ENCODE measurements at regions not wholly inside any gene's neighbourhood (a gene's known extent, or its start where the extent isn't known, plus 50 kb on each side); places are given as distances from the start of the nearest gene placed in this dataset.

- no peak for TF ChIP-seq CTCF (IDR thresholded peaks at IDR 0.05)
- TF ChIP-seq POLR2A (IDR thresholded peaks at IDR 0.05) = no peak
Observed at GRCh38 chr13:78764665-78765064, 105.7 kb upstream of the OBI1 start.
